DMS114 treated with DMSO at 0.1 percent for 48 hours (cell line): ENCODE measurements at regions not wholly inside any gene's neighbourhood (a gene's known extent, or its start where the extent isn't known, plus 50 kb on each side); places are given as distances from the start of the nearest gene placed in this dataset.
"Not testable (repeated sequence)": the region's sequence is repeated elsewhere in the genome, so short reads cannot be mapped to it uniquely, and the experiment has no call there.

Experiments
- DNase-seq: peaks from one replicate; lab custom pipeline; 2025; ENCODE audit not compliant: unreplicated experiment; lab: John Stamatoyannopoulos, UW

GRCh38 chrX:112946227-112946626 lies 105.6 kb upstream of the AMOT start:
- DNase-seq, result no peak

GRCh38 chrX:112945826-112946225 lies 105.2 kb upstream of the AMOT start:
- no peak for DNase-seq

GRCh38 chrX:112941209-112941837 lies 100.7 kb upstream of the AMOT start:
- no peak for DNase-seq

GRCh38 chrX:112935029-112935428 lies 94.4 kb upstream of the AMOT start:
- DNase-seq, result no peak

GRCh38 chrX:112931900-112932299 lies 91.3 kb upstream of the AMOT start:
- no peak for DNase-seq

- DNase-seq, result no peak
Measured at GRCh38 chrX:112931478-112931877, 90.8 kb upstream of the AMOT start.

- not testable (repeated sequence) for DNase-seq
Measured at GRCh38 chrX:112923381-112923780, 82.8 kb upstream of the AMOT start.

GRCh38 chrX:112913807-112914206 lies 73.2 kb upstream of the AMOT start:
- no peak for DNase-seq

- DNase-seq, result no peak
Measured at GRCh38 chrX:112910418-112910817, 69.8 kb upstream of the AMOT start.

- no peak for DNase-seq
Measured at GRCh38 chrX:112901869-112902725, 61.5 kb upstream of the AMOT start.

GRCh38 chrX:112896051-112896450 lies 55.4 kb upstream of the AMOT start:
- DNase-seq, result no peak
